Stomach (tissue), 8 donors: ENCODE measurements at regions not wholly inside any gene's neighbourhood (a gene's known extent, or its start where the extent isn't known, plus 50 kb on each side); places are given as distances from the start of the nearest gene placed in this dataset.

Experiments
- DNase-seq, 2 donors: peaks; one replicate each; pipeline versions ENCODE4 v3.0.0 to v3.0.0-alpha.2; 2013 to 2019
- H3K27ac ChIP-seq, 5 donors: fragments of 200-600 bp in 4 of 5; sonication (generic) in 4 of 5; one replicate each; pipeline ENCODE4 v1.5.1; 2013 to 2019; ENCODE audit warnings: mild to moderate bottlenecking in 1 of 5, moderate library complexity in 1 of 5
- H3K27me3 ChIP-seq, 3 donors: fragments of 200-600 bp; sonication (generic); one replicate each; pipeline ENCODE4 v1.5.1; 2017 to 2019; ENCODE audit warnings: mixed run types in 1 of 3
- H3K36me3 ChIP-seq, 4 donors: fragments of 200-600 bp; sonication (generic); 1 replicate in 3 of 4; 2 replicates in 1 of 4; pipeline ENCODE4 v1.5.1; 2016 to 2019
- H3K4me1 ChIP-seq, 4 donors: fragments of 200-600 bp; sonication (generic); one replicate each; pipeline ENCODE4 v1.5.1; 2016 to 2019
- H3K4me3 ChIP-seq, 4 donors: fragments of 200-600 bp; sonication (generic) in 3 of 4; one replicate each; pipeline ENCODE4 v1.5.1; 2016 to 2019; ENCODE audit warnings: mild to moderate bottlenecking in 1 of 4
- H3K9me3 ChIP-seq, 4 donors: fragments of 200-600 bp; sonication (generic); one replicate each; pipeline ENCODE4 v1.5.1; 2016 to 2019
- EP300 ChIP-seq: sonication (generic); formaldehyde crosslinking; IDR thresholded peaks from one replicate; pipeline ENCODE4 v1.6.1; 2017; ENCODE audit warnings: antibody characterized with exemption
- POLR2A ChIP-seq, 4 donors: fragments of 450-650 bp; IDR thresholded peaks; one replicate each; pipeline ENCODE4 v1.6.1; 2016; ENCODE audit warnings: antibody characterized with exemption in 4 of 4, control low read depth in 2 of 4, mild to moderate bottlenecking in 1 of 4, moderate library complexity in 1 of 4
- POLR2AphosphoS5 ChIP-seq, 3 donors: sonication (generic); formaldehyde crosslinking; IDR thresholded peaks; one replicate each; pipeline ENCODE4 v1.6.1; 2016; ENCODE audit warnings: antibody characterized with exemption in 3 of 3
- WGBS, 5 donors: extraction: QIAGEN DNeasy Blood & Tissue Kit in 3 of 5; methylation state at CpG; one replicate each; pipeline versions ENCODE4 v1.1.5 to v1.1.7; 2013 to 2018; 5-methylcytosine and 5-hydroxymethylcytosine counted together
- intact Hi-C: fragments of 100-400 bp; cut with DNase I; formaldehyde crosslinking; loops from one replicate; pipeline ENCODE4 v1.15.1; 2023; ENCODE audit warnings: low total_unique reads
- TF ChIP-seq, protein P1 (sequence below), 7 experiments: fragments of 450-650 bp in 4 of 7; fragments of 200-600 bp in 3 of 7; sonication (generic) in 3 of 7; IDR thresholded peaks; one replicate each; pipeline ENCODE4 v1.5.1; 2016 to 2019; ENCODE audit warnings: antibody characterized with exemption in 7 of 7, control low read depth in 2 of 7, mild to moderate bottlenecking in 1 of 7
- donor health status: healthy with polysubstance abuse.
- donor health status: Bipolar disorder and iron deficiency.
- donor health status: healthy.

DNA sequence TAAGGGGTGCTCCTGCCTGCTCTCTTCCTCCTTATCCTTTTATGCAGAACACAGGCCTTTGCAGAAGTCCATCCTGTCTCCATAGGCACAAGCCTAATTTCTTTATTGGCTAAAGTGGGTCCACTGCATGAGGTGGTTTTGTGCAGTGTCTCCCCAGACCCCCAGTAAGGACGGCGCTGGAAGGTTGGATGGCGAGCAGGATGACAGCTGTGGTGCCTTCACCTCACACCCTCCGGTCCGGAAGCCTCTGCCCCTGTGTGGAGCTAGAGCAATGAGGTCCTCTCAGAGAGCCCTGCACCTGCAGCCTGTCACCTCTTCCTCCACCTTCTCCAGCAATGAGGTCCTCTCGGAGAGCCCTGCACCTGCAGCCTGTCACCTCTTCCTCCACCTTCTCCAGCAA is 393.7 kb upstream of the IRX1 start:
- Histone ChIP-seq H3K36me3 (no peaks in the 10 kb centered on the region), H3K4me3 (no peak overlapping the region), H3K27ac (no peak overlapping the region), H3K4me1 (peaks cover 0 to 9% (median 0%) of the 10 kb centered on the region in 4 donors), H3K9me3 (peaks cover 0 to 10% (median 0%) of the 10 kb centered on the region in 4 donors), H3K27me3 (peaks cover 0 to 45% (median 11%) of the 10 kb centered on the region in 3 donors)
- WGBS, 5 donors: 92 to 97% (median 94%) methylated on average over 6 of the region's 6 CpGs
- intact Hi-C loops: no loop called here
- no peak for TF ChIP-seq EP300
- TF ChIP-seq POLR2AphosphoS5 (IDR thresholded peaks at IDR 0.05): no peak
- TF ChIP-seq POLR2A (IDR thresholded peaks at IDR 0.05): no peak
- TF ChIP-seq, protein P1, sequence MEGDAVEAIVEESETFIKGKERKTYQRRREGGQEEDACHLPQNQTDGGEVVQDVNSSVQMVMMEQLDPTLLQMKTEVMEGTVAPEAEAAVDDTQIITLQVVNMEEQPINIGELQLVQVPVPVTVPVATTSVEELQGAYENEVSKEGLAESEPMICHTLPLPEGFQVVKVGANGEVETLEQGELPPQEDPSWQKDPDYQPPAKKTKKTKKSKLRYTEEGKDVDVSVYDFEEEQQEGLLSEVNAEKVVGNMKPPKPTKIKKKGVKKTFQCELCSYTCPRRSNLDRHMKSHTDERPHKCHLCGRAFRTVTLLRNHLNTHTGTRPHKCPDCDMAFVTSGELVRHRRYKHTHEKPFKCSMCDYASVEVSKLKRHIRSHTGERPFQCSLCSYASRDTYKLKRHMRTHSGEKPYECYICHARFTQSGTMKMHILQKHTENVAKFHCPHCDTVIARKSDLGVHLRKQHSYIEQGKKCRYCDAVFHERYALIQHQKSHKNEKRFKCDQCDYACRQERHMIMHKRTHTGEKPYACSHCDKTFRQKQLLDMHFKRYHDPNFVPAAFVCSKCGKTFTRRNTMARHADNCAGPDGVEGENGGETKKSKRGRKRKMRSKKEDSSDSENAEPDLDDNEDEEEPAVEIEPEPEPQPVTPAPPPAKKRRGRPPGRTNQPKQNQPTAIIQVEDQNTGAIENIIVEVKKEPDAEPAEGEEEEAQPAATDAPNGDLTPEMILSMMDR (IDR thresholded peaks at IDR 0.05): no peak
- DNase-seq: no peak

GRCh38 chr5:3201121-3201520 is 394.5 kb upstream of the IRX1 start:
- DNase-seq: no peak
- 75 to 94% (median 83%) methylated on average over 8 of the region's 8 CpGs for WGBS, 5 donors
- Histone ChIP-seq H3K27ac (no peak overlapping the region), H3K9me3 (peaks cover 0 to 10% (median 0%) of the 10 kb centered on the region in 4 donors), H3K27me3 (peaks cover 0 to 53% (median 11%) of the 10 kb centered on the region in 3 donors), H3K4me1 (peaks cover 0 to 9% (median 0%) of the 10 kb centered on the region in 4 donors), H3K36me3 (no peaks in the 10 kb centered on the region), H3K4me3 (no peak overlapping the region)
- TF ChIP-seq EP300: no peak
- TF ChIP-seq, protein P1 (IDR thresholded peaks at IDR 0.05): no peak
- no peak for TF ChIP-seq POLR2AphosphoS5 (IDR thresholded peaks at IDR 0.05)
- no peak for TF ChIP-seq POLR2A (IDR thresholded peaks at IDR 0.05)
- intact Hi-C loops: no loop called here

DNA sequence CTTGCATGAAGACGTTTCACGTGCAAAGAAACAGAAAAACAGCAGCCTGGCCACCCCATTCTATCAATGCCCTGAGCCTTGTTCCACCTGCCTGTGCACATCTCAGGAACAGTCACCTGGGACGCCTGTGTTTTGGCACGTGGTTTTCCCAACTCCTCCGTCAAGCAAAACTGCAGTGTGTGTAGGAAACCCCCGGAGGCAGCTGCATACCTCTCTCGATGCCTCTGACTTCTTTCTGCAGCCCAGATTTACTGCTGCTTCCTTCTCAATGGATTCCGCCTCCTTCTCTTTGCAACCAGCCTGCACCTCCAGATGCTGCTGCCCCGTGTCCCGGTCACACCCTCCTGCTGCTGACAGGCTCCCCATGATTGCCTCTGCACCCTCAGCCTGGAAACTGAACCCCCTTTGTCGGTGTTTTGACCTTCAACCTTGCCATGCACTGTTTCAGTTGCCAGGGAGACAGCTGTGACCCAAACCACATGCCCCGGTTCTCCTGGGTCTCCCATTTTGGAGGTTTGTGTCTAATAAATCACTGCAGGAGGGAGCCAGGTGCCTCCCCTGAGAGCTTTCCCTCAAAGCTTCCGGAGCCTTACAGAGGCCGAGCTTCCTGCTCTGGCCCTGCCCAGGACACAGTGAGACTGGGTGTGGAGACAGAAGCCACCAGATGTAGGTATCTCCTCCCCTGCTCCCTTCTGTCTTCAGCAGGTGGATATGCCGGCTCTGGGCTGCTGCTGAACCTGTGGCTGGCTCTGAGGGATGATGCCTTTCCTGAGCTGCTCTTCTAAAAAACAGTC is 395.5 kb upstream of the IRX1 start:
- WGBS, 5 donors: 51 to 59% (median 52%) methylated on average over 13 to 15 of the region's 15 CpGs

DNA sequence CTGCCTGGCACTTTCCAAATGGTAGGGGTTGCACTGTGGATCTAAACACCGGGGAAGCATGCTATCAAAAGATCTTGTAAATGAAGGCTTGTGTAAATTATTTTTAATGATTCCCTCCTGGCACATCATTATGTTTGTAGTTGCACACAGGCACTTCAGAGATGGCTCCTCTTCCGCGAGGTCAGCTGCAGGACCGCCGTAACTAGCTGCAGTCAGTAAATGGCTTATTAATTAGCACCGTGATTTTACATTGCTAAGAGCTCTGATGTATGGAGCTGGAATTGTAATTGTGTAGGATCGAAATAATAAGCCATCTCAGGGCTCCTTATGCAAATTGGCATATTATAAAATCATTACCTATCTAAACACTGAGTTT is 397.6 kb upstream of the IRX1 start:
- no peak for DNase-seq
- H3K4me1 ChIP-seq: peaks cover 0 to 9% (median 0%) of the 10 kb centered on the region in 4 donors
- no peak for TF ChIP-seq POLR2AphosphoS5 (IDR thresholded peaks at IDR 0.05)
- TF ChIP-seq, protein P1 (IDR thresholded peaks at IDR 0.05): no peak
- no peak for TF ChIP-seq EP300
- TF ChIP-seq POLR2A (IDR thresholded peaks at IDR 0.05): no peak
- WGBS, 5 donors: 27 to 33% (median 28%) methylated on average over 7 of the region's 7 CpGs
- H3K27ac ChIP-seq: no peak overlapping the region
- H3K9me3 ChIP-seq: no peaks in the 10 kb centered on the region
- intact Hi-C loops: no loop called here
- peaks cover 0 to 74% (median 16%) of the 10 kb centered on the region in 3 donors for H3K27me3 ChIP-seq
- no peaks in the 10 kb centered on the region for H3K36me3 ChIP-seq
- H3K4me3 ChIP-seq: no peak overlapping the region

More for the DNA sequence above, 395.5 kb upstream of the IRX1 start:
- Histone ChIP-seq H3K27ac (no peak overlapping the region), H3K9me3 (peaks cover 0 to 10% (median 0%) of the 10 kb centered on the region in 4 donors), H3K4me1 (peaks cover 0 to 9% (median 0%) of the 10 kb centered on the region in 4 donors), H3K36me3 (no peaks in the 10 kb centered on the region), H3K27me3 (peaks cover 0 to 56% (median 11%) of the 10 kb centered on the region in 3 donors), H3K4me3 (no peak overlapping the region)
- DNase-seq: no peak
- intact Hi-C loops: no loop called here
- TF ChIP-seq, protein P1 (IDR thresholded peaks at IDR 0.05): no peak
- no peak for TF ChIP-seq EP300
